ENCODE measurements at regions not wholly inside any gene's neighbourhood (a gene's known extent, or its start where the extent isn't known, plus 50 kb on each side); places are given as distances from the start of the nearest gene placed in this dataset.

GRCh38 chr2:107285621-107286299, 399.8 kb upstream of the ST6GAL2 start:
- in situ Hi-C loops (cut with HindIII; ENCODE audit: low pct_unique_long_range_greater_than_20kb, low sequenced_read_pairs), result no loop called here
- no peak for TF ChIP-seq JUND (IDR thresholded peaks at IDR 0.05; ENCODE audit: low read depth)
- DNase-seq (ENCODE audit: low read depth in 1 of 2, low spot score in 1 of 2), result no peak

DNA sequence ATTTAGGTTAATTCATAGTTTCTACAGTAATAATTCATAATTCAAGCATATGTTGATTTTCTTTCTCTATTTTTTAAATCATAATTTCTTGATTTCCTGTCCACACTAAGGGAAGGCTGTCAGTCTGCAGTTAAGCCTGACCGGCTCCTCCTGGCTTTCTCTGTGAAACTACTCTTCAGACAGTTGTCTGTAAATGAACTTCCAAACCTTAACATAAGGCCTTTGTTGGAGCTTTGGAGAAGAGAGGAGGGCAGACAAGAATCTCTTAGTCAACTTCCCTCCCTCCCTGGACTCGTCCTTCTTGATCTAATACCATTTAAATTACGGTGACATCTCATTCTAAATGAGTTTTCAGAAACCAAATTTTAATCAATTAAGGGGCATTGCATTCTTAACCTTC, 404.1 kb upstream of the ST6GAL2 start:
- in situ Hi-C loops (cut with HindIII; ENCODE audit: low pct_unique_long_range_greater_than_20kb, low sequenced_read_pairs), result no loop called here
- no peak for DNase-seq (ENCODE audit: low read depth in 1 of 2, low spot score in 1 of 2)
- no peak for TF ChIP-seq JUND (IDR thresholded peaks at IDR 0.05; ENCODE audit: low read depth)

GRCh38 chr2:107303964-107304363, 418.0 kb upstream of the ST6GAL2 start:
- in situ Hi-C loops (cut with HindIII; ENCODE audit: low pct_unique_long_range_greater_than_20kb, low sequenced_read_pairs), result no loop called here
- DNase-seq (ENCODE audit: low read depth in 1 of 2, low spot score in 1 of 2), result no peak
- TF ChIP-seq JUND (IDR thresholded peaks at IDR 0.05; ENCODE audit: low read depth), result no peak

GRCh38 chr2:107305966-107306365, 420.0 kb upstream of the ST6GAL2 start:
- DNase-seq (ENCODE audit: low read depth in 1 of 2, low spot score in 1 of 2), result no peak
- in situ Hi-C loops (cut with HindIII; ENCODE audit: low pct_unique_long_range_greater_than_20kb, low sequenced_read_pairs), result no loop called here
- no peak for TF ChIP-seq JUND (IDR thresholded peaks at IDR 0.05; ENCODE audit: low read depth)

DNA sequence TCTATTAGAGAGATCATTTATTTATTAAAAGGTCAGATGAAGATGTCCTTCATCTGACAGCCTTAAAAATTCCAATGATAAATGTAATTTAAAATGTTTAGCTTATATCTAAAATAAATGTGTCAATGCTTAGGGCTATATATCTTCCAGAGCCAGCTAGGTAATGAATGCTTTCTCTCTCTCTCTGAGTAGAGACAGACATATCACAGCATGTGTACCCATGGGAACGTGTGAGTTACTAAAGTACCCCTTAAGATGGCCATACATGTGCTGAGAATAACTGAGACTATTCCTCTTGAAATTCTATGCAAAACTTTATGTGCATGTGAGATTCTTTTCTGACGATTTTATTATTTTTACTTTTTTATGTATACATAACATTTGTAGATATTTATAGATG, 420.9 kb upstream of the ST6GAL2 start:
- no peak for TF ChIP-seq JUND (IDR thresholded peaks at IDR 0.05; ENCODE audit: low read depth)
- in situ Hi-C loops (cut with HindIII; ENCODE audit: low pct_unique_long_range_greater_than_20kb, low sequenced_read_pairs), result no loop called here
- no peak for DNase-seq (ENCODE audit: low read depth in 1 of 2, low spot score in 1 of 2)

DNA sequence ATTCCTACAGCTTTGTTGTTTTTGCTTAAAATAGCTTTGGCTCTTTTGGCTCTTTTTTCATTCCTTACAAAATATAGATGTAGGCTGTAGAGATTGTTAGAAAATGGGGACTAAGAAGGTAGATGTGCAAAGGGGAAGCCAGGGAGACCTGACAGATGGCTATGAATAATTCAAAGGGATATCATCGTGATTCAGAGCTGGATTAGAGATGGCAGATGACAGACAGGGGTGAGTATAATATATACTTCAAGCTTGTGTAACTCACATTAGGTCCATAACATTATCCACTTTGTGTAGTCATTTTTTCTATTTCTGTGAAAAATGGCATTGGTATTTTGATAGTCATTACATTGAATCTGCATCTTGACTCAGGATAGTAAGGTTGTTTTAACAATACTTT, 422.9 kb upstream of the ST6GAL2 start:
- in situ Hi-C loops (cut with HindIII; ENCODE audit: low pct_unique_long_range_greater_than_20kb, low sequenced_read_pairs), result no loop called here
- DNase-seq (ENCODE audit: low read depth in 1 of 2, low spot score in 1 of 2), result no peak
- no peak for TF ChIP-seq JUND (IDR thresholded peaks at IDR 0.05; ENCODE audit: low read depth)

DNA sequence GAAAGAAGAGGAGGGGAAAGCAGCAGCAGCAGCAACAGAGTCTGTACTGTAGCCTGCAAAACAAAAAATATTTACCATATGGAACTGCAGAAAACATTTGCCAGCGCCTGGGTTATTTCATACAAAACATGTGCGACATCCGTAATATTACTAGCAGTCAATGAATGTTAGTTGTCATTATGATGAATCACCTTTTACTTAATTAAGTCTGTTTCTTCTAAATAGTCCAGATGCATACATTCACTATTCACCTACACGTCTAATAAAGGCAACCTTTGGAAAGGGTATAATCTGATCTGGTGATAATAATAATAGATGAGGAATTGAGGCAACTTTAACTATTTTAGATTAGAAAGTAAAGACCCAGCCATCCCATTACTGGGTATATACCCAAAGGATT, 426.3 kb upstream of the ST6GAL2 start:
- no peak for DNase-seq (ENCODE audit: low read depth in 1 of 2, low spot score in 1 of 2)
- in situ Hi-C loops (cut with HindIII; ENCODE audit: low pct_unique_long_range_greater_than_20kb, low sequenced_read_pairs), result no loop called here

GRCh38 chr2:107313316-107313715, 427.3 kb upstream of the ST6GAL2 start:
- in situ Hi-C loops (cut with HindIII; ENCODE audit: low pct_unique_long_range_greater_than_20kb, low sequenced_read_pairs), result no loop called here
- DNase-seq (ENCODE audit: low read depth in 1 of 2, low spot score in 1 of 2), result no peak
- no peak for TF ChIP-seq JUND (IDR thresholded peaks at IDR 0.05; ENCODE audit: low read depth)

More for the DNA sequence above, 426.3 kb upstream of the ST6GAL2 start:
- TF ChIP-seq JUND (IDR thresholded peaks at IDR 0.05; ENCODE audit: low read depth), result no peak

- no peak for TF ChIP-seq JUND (IDR thresholded peaks at IDR 0.05; ENCODE audit: low read depth)
- in situ Hi-C loops (cut with HindIII; ENCODE audit: low pct_unique_long_range_greater_than_20kb, low sequenced_read_pairs), result no loop called here
- no peak for DNase-seq (ENCODE audit: low read depth in 1 of 2, low spot score in 1 of 2)
These were observed 434.9 kb upstream of the ST6GAL2 start for GRCh38 chr2:107320881-107321280.

DNA sequence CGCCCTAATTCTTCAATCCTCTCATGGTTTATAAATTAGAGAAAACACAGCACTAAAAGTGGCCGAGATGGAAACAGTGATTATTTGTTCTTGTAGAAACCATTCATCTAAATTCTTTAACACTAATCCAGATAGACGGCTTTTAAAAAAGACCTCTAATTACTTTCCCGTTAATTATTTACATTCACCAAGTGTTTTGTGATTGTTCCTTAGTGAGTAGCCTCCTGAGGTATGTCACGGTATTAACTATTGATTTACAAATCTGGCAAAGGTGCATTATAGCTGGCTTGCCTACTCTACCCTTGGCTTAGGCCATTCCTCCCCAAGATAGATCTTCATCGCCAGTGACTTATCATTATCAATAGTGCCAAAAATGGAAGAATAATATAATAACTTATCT, 436.4 kb upstream of the ST6GAL2 start:
- TF ChIP-seq JUND (IDR thresholded peaks at IDR 0.05; ENCODE audit: low read depth), result no peak
- DNase-seq (ENCODE audit: low read depth in 1 of 2, low spot score in 1 of 2), result no peak
- in situ Hi-C loops (cut with HindIII; ENCODE audit: low pct_unique_long_range_greater_than_20kb, low sequenced_read_pairs), result no loop called here

GRCh38 chr2:107323946-107324565, 438.1 kb upstream of the ST6GAL2 start:
- in situ Hi-C loops (cut with HindIII; ENCODE audit: low pct_unique_long_range_greater_than_20kb, low sequenced_read_pairs), result no loop called here
- no peak for DNase-seq (ENCODE audit: low read depth in 1 of 2, low spot score in 1 of 2)
- TF ChIP-seq JUND (IDR thresholded peaks at IDR 0.05; ENCODE audit: low read depth), result no peak

DNA sequence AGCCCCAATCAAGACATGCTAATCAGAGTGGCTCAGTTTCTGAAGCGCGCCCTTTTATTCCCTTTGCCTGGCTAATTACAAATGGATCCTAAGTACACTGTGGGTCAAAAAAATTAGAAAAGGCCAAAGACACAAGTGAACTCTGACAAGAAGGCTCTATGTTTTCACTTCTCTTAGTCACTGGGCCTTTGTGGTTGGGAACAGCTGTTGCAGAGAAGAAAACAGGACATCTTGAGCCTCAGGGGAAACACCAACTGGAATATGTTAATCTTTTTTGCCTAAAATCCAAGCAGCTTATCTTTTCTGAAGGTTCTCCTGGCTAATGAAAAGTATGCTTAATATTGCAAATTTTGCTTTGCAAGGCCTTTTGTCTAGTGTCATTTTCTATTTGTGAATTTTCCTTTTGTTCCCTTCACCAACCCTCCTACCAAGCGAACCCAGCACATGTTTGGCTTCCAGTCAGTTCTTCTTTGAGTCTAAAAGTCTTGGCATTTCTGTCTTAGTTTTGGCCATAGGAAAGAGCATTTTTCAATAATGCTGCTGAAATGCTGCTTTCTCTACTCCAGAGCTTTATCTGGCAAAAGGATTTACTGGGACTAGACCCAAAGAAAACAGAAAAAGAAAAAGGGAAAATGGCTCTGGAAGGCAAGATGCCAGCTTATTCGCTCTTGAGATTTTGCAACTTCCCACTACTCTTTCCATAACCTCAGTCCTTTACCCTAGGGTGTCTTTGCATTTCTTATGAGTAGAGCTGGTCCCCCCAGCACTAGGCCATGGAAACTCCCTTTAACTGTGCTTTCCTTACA, 440.2 kb upstream of the ST6GAL2 start:
- no peak for TF ChIP-seq JUND (IDR thresholded peaks at IDR 0.05; ENCODE audit: low read depth)
- in situ Hi-C loops (cut with HindIII; ENCODE audit: low pct_unique_long_range_greater_than_20kb, low sequenced_read_pairs), result no loop called here
- DNase-seq (ENCODE audit: low read depth in 1 of 2, low spot score in 1 of 2), result no peak

- DNase-seq (ENCODE audit: low read depth in 1 of 2, low spot score in 1 of 2), result no peak
- in situ Hi-C loops (cut with HindIII; ENCODE audit: low pct_unique_long_range_greater_than_20kb, low sequenced_read_pairs), result no loop called here
These were observed 448.3 kb upstream of the ST6GAL2 start for GRCh38 chr2:107334306-107334705.

More at GRCh38 chr2:107334306-107334705, 448.3 kb upstream of the ST6GAL2 start:
- TF ChIP-seq JUND (IDR thresholded peaks at IDR 0.05; ENCODE audit: low read depth), result no peak
